ENCODE measurements at regions not wholly inside any gene's neighbourhood (a gene's known extent, or its start where the extent isn't known, plus 50 kb on each side); places are given as distances from the start of the nearest gene placed in this dataset.

DNA sequence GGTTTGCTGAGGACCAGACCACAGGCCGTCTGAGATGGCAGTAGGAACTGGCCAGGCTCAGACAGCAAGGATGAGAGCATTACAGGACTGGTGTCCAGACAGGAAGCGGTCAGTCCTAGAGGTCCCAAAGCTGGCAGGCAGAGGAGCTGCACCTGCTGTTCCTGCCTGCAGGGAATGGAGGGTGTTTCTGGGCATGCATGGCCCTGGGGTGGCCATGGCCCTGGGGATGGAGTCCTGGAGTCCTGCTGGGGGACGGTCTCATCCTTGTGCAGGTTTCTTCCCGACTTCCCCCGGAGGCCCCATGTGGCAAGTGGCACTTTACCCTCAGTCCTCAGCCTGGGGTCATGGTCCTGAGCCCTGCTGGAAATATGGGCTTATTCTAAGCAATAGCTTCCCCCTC, 274.9 kb upstream of the ADARB2 start:
- POLR2A ChIA-PET, result no interaction called here
- intact Hi-C loops (cut with micrococcal nuclease; ENCODE audit: unreplicated experiment), result no loop called here
- H3K27ac ChIP-seq (ENCODE audit: low read depth, low read length, poor library complexity, severe bottlenecking), result no peak overlapping the region
- no peak for DNase-seq (ENCODE audit: low spot score)
- H3K4me1 ChIP-seq (ENCODE audit: insufficient read depth, low read length, poor library complexity, severe bottlenecking), result no peaks in the 10 kb centered on the region
- no peaks in the 10 kb centered on the region for H4K20me1 ChIP-seq (ENCODE audit: insufficient read depth, low read length)
- TF ChIP-seq EZH2phosphoT487 (IDR thresholded peaks at IDR 0.05; ENCODE audit: borderline replicate concordance, low read depth, low read length), result no peak
- TF ChIP-seq, protein P1, sequence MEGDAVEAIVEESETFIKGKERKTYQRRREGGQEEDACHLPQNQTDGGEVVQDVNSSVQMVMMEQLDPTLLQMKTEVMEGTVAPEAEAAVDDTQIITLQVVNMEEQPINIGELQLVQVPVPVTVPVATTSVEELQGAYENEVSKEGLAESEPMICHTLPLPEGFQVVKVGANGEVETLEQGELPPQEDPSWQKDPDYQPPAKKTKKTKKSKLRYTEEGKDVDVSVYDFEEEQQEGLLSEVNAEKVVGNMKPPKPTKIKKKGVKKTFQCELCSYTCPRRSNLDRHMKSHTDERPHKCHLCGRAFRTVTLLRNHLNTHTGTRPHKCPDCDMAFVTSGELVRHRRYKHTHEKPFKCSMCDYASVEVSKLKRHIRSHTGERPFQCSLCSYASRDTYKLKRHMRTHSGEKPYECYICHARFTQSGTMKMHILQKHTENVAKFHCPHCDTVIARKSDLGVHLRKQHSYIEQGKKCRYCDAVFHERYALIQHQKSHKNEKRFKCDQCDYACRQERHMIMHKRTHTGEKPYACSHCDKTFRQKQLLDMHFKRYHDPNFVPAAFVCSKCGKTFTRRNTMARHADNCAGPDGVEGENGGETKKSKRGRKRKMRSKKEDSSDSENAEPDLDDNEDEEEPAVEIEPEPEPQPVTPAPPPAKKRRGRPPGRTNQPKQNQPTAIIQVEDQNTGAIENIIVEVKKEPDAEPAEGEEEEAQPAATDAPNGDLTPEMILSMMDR (conservative IDR thresholded peaks at IDR 0.05; ENCODE audit: low read length), result no peak
- no peak overlapping the region for H2AFZ ChIP-seq (ENCODE audit: low read length)
- no peak overlapping the region for H3K4me2 ChIP-seq (ENCODE audit: low read length)
- no peaks in the 10 kb centered on the region for H3K36me3 ChIP-seq (ENCODE audit: insufficient read depth, low read length)
- H3K79me2 ChIP-seq (ENCODE audit: insufficient read depth, low read depth, low read length), result no peaks in the 10 kb centered on the region
- BruUV-seq (replicated peaks), result no TSS peak
- H3K9me3 ChIP-seq (ENCODE audit: low read length), result no peaks in the 10 kb centered on the region
- no peaks in the 10 kb centered on the region for H3K9me2 ChIP-seq (ENCODE audit: insufficient read depth, low read length)
- H3K4me3 ChIP-seq (ENCODE audit: low read depth, low read length, poor library complexity, severe bottlenecking), result no peak overlapping the region
- CTCF ChIA-PET (ENCODE audit: unreplicated experiment), result no interaction called here

DNA sequence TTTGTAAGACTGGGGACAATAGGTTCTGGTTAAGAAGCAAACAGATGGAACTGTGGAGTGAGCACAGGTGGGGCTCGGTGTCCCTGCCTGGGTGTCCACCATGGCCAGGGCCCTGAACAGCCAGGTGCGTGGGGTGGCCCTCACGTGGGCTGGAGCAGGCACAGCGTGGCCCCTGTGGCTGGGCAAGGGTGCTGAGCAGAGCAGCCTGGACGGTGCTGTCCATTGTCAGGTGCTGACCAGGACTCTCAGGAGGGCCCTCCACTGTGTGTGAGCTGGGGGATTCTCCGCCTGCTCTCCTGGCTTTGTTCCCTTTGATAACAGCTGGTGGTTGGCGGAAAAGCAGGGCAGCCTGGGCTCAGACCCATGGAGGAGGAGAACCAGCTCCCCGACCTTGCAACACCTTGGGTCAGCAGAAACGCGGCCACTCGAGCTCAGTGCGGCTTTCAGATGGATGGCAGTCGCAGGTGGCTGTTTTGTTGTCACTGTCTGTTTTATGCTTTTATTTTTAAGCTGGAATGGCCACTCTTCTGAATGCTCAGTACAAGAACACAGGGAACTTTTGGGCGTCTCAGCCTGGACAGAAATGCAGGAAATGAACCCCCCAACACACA, 273.9 kb upstream of the ADARB2 start:
- no peak overlapping the region for H3K4me3 ChIP-seq (ENCODE audit: low read depth, low read length, poor library complexity, severe bottlenecking)
- no peak overlapping the region for H3K27ac ChIP-seq (ENCODE audit: low read depth, low read length, poor library complexity, severe bottlenecking)
- ChIA-PET POLR2A (interaction anchor here (1.0 kb wide), 1 partner anchor 8 kb away, joined by 3 read pairs; no protein-coding TSS in a partner anchor), CTCF (ENCODE audit: unreplicated experiment) (no interaction called here)
- H3K4me2 ChIP-seq (ENCODE audit: low read length), result no peak overlapping the region
- no peaks in the 10 kb centered on the region for H3K9me3 ChIP-seq (ENCODE audit: low read length)
- no peaks in the 10 kb centered on the region for H3K79me2 ChIP-seq (ENCODE audit: insufficient read depth, low read depth, low read length)
- no peaks in the 10 kb centered on the region for H3K36me3 ChIP-seq (ENCODE audit: insufficient read depth, low read length)
- H3K4me1 ChIP-seq (ENCODE audit: insufficient read depth, low read length, poor library complexity, severe bottlenecking), result no peaks in the 10 kb centered on the region
- no peaks in the 10 kb centered on the region for H3K9me2 ChIP-seq (ENCODE audit: insufficient read depth, low read length)
- no TSS peak for BruUV-seq (replicated peaks)
- TF ChIP-seq EZH2phosphoT487 (IDR thresholded peaks at IDR 0.05; ENCODE audit: borderline replicate concordance, low read depth, low read length), result no peak
- TF ChIP-seq, protein P1 (conservative IDR thresholded peaks at IDR 0.05; ENCODE audit: low read length), result no peak
- H4K20me1 ChIP-seq (ENCODE audit: insufficient read depth, low read length), result no peaks in the 10 kb centered on the region
- H2AFZ ChIP-seq (ENCODE audit: low read length), result no peak overlapping the region
- DNase-seq (ENCODE audit: low spot score), result no peak
- intact Hi-C loops (cut with micrococcal nuclease; ENCODE audit: unreplicated experiment), result no loop called here

DNA sequence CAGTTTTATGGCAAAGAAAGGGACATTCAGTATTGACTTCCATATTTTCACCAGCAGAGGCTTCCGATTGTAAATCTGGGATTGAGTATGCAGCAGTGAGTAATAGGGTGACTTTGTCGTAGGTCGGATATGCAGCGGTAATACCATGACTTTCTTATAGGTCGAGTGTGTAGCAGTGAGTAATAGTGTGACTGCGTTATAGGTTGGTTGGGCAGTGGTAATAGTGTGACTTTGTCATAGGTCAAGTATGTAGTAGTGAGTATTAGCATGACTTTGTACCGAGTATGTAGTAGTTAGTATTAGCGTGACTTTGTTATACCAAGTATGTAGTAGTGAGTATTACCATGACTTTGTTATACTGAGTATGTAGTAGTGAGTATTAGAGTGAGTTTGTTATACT, 268.2 kb upstream of the ADARB2 start:
- Histone ChIP-seq H2AFZ (ENCODE audit: low read length) (no peak overlapping the region), H3K36me3 (ENCODE audit: insufficient read depth, low read length) (no peaks in the 10 kb centered on the region), H3K4me3 (ENCODE audit: low read depth, low read length, poor library complexity, severe bottlenecking) (no peak overlapping the region), H3K9me2 (ENCODE audit: insufficient read depth, low read length) (no peaks in the 10 kb centered on the region), H3K79me2 (ENCODE audit: insufficient read depth, low read depth, low read length) (no peaks in the 10 kb centered on the region), H3K9me3 (ENCODE audit: low read length) (no peaks in the 10 kb centered on the region), H4K20me1 (ENCODE audit: insufficient read depth, low read length) (no peaks in the 10 kb centered on the region), H3K4me1 (ENCODE audit: insufficient read depth, low read length, poor library complexity, severe bottlenecking) (no peaks in the 10 kb centered on the region), H3K4me2 (ENCODE audit: low read length) (no peak overlapping the region), H3K27ac (ENCODE audit: low read depth, low read length, poor library complexity, severe bottlenecking) (no peak overlapping the region)
- TF ChIP-seq, protein P1 (conservative IDR thresholded peaks at IDR 0.05; ENCODE audit: low read length), result no peak
- no peak for TF ChIP-seq EZH2phosphoT487 (IDR thresholded peaks at IDR 0.05; ENCODE audit: borderline replicate concordance, low read depth, low read length)
- POLR2A ChIA-PET, result no interaction called here
- no peak for DNase-seq (ENCODE audit: low spot score)
- intact Hi-C loops (cut with micrococcal nuclease; ENCODE audit: unreplicated experiment), result no loop called here
- CTCF ChIA-PET (ENCODE audit: unreplicated experiment), result no interaction called here
- no TSS peak for BruUV-seq (replicated peaks)
